GM19043 (cell line): ENCODE measurements at regions not wholly inside any gene's neighbourhood (a gene's known extent, or its start where the extent isn't known, plus 50 kb on each side); places are given as distances from the start of the nearest gene placed in this dataset.

Experiments
- ATAC-seq: cut with Tn5 transposase; IDR thresholded peaks from one replicate; pipeline ENCODE4 v1.9.1; 2021; ENCODE audit warnings: low read depth; ENCODE audit not compliant: unreplicated experiment

DNA sequence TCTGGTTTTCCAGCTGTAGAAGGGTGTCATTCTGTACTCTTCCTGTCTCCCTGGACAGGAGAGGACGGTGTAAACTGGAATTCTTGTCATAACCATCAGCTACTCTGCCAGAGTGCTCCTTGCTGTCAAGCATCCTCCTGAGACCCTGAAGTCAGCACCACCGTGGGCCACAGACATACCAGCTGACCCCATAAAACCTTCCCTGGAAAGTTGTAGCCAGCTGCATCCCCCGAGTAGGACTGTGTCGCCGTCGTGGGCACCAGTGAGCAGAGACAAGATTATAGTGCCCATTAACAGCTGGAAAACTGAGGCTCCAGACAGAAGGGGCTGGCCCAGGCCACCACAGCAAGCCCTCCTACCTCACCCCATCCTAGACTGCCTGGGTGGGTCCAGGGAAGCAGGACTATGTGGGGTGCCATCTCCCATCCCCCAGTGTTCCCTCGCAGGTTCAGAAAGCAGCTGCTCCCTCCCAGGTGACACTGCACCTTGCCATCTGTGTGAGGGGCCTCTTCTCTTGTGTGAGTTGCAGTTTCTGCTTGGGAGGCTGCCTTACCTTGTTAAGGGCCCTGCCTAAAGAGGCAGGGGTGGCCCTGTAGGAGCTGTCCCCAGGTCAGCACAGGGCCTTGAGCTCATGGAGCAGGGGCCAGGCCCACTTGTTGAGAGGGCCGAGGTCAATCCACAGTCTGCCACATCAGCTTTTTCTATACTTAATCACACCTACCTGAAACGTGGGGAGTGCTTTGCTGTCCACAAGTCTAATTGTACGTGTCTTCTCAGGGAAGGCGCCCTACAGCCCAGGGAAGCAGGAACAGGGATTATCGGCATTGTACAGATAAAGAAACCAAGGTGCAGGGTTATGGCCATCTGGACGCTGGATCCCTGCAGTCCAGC, 191.9 kb upstream of the LINGO1 start:
- ATAC-seq = no peak

DNA sequence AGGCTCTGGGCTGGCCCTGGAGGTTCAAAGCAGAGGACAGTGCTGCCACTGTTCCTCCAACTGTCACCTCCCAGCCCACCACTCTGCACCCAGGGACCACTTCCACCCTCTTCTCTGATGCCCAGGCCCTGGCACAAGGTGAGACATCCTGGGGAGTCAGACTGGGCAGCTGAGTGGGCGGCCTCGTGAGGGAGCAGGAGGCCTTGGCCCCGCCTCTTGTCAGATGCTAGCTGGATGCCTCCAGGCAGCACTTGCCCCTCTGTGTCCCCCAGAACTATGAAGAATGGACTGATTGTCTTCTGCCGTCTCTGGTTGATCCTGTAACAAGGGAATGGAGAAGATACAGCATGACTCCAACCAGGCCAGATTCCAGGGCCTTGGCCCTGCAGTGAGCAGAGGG, 191.0 kb upstream of the LINGO1 start:
- ATAC-seq = no peak

DNA sequence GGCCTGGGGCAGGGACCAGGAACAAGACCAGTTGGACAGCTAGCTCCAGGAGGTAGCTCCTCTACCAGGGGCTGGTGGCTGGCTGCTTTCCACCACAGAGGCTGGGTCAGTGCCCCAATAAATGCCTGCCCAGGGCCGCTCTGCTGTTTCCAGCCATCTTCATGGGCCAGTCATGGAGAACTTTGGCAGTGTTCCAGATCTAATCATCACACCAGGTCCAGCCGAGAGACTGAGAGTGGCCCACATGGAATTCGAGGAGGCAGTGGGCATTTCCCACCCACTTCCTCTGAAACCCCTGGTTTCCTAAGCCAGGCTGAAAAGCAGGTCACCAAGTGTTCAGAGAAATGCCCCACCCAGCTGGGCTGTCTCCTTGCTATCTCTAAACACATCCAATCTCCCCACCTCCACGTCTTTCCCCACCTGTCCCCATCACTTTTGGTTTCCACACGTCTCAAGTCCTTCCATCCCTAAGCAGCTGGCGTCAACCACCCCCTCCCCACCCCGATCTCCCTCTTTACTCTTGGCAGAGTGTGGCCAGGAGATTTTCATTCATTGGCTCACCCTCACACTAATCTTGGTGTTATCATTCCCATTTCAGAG, 190.0 kb upstream of the LINGO1 start:
- no peak for ATAC-seq

DNA sequence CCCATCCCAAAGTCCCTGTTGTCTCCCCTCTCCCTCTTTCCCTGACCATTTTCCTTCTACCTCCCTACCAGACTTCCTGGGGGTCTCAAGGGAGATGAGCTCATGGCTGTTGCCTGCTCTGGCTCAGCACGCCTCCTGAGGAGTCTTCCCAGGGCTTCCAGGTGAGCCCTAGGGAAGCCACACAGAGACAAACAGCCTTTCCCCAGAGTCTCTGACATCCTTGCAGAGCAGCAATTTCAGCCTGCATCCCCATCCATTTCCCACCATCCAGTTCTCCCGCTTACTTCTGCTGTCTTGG, 189.2 kb upstream of the LINGO1 start:
- no peak for ATAC-seq

DNA sequence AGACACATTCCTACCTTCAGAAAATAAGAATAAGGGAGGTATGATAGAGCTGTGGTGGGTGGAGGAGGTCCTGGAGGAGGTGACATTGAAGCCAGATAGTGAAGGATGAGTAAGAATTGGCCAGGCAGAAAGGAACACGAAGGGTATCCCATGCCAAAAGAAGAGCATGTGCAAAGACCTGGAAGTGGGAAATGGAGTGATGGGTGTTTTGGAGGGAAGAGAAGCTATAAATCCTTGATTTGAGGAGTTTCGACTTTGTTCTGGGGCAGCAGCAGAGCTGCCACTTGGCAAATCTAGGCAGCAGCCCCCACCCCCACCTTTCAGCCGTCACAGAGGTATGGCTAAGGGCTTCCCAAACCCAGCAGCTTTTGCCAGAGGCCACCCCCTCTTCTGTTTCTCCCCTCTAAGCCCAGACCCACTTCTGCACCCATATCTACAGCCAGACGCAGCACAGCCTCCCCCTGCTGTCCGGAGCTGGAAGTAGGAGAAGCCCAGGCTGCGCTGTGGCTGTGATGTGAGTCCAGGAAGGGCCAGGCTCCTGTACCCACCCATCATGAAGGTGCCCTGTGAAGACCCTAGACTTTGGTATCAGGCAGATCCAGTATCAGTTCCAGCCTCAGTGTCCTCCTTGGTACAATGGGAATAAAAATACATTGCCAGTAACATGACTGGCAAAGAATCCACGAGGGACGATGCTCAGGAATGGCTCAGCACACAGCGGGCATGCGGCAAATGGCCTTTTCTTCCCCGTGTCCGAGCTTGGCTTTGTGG, 188.7 kb upstream of the LINGO1 start:
- no peak for ATAC-seq

DNA sequence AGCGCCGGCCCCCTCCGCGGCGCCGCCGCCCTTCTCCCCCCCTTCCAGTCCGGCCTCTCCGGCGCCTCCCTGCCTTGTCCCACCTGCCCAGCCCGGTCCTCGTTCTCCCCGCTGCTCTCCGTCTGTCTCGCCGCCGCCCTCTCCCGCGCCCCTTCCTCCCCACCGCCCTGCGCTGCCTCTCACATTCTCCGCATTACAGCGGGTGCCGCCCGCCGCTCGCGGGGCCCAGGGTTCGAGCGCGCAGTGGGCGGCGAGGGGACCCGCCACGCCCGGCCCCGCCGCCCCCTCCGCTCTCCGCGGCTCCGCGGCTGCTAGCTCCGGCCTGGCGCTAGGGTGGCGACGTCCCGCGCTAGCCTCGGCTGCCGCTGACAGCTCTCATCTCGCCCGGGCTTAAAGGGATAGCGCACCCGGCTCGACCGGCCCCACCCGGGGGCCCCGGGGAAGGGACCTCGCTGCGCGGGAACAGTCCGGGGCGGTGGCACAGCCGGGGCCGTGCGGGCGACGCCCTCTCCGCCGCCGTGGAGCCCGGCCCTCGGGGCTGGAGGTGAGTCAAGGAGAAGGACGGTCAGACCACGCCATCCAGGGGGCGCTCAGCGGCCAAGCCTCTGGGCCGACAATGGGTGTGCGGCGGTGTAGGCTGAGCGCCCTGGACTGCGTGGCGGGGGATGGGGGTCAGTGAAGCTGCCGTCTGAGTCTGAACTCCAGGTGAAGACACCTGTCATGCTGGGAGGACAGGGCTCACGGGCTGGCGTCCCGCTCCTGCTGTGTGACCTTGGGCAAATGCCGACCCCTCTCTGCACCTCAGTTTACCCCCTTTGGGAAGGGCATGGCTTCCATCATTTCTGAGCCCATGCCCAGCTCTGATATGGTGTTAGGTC, 187.4 kb upstream of the LINGO1 start:
- no peak for ATAC-seq

DNA sequence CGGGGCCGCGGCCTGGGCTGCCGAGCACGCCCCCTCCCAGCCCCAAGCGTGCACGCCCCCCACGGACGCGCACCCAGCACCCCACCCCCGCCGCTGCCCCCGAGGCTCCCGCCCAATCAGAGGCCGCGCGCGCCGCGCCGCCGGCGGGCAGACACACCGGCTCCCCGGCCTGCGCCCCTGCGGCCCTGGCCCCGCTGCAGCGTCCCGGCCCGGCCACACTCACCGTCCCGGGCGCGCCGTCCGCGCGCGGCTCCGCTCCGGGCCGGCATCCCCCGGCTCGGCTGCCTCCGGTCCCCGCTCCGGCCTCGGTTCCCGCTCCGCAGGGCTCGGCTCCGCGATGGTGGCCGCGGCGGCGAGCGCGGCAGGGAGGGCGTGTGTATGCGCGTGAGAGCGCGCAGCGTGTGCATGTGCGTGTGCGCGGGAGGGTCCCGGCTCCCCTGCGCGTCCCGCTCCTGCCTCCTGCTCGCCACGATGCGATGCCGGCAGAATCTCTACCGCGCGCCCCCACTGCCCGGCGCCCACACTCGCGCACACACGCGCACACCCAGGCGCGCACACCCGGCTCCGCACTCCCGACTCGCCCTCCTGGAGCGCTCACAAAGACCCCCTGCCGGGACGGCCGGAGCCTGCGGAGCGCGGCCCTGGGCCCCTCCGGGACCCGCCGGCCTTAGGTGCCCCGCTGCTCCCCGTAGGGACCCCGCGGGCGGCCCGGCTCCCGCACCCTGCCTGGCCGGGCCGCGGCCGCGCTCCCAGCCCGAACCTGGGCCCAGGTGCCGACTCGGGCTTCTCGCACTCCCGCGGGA, 186.5 kb upstream of the LINGO1 start:
- ATAC-seq = no peak

DNA sequence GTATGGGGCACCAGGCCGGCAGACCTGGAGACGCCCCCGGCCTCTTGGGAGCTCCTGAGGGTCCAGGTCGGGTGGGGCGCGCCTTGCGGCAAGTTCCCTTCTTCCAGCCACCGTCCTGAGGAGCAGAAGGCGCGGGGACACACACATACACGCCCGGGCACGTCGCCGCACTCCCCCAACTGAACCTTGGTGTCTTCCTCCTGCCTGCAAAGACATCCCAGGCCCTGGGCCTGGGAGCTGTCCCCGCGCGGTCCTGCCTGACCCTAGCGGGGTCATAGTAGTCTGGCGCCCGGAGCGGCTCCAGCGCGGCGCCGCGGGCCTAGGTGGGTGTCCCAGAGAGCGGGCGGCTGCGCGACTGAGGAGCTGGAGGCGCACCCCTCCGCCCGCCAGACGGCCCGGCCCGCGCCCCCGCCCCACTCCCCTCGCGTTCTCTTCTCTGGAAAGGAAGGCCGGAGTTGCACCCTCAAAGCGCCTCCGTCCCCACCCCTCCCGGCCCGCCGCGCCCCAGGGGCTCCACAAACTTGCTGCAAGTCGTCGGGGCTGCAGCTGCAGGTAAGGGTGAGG, 185.9 kb upstream of the LINGO1 start:
- ATAC-seq = no peak

DNA sequence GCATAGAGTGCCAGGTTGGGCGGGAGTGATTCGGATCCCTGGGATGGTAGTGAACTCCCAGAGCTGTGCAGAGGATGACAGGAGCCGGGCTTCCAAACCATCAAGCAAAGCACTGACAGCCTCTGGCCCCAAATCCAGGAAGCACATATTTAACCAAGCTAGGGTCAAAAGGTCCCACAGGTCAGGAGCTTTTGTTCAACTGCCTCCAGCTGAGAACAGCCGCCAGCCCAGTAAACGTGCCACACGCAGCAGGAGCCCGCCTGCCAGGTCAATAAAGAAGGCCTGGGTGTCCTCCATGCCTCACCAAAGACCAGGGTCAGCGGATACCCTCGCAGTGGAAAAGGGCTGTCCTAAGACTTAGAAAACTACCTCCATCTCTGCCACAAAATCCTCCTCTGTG, 184.7 kb upstream of the LINGO1 start:
- no peak for ATAC-seq

DNA sequence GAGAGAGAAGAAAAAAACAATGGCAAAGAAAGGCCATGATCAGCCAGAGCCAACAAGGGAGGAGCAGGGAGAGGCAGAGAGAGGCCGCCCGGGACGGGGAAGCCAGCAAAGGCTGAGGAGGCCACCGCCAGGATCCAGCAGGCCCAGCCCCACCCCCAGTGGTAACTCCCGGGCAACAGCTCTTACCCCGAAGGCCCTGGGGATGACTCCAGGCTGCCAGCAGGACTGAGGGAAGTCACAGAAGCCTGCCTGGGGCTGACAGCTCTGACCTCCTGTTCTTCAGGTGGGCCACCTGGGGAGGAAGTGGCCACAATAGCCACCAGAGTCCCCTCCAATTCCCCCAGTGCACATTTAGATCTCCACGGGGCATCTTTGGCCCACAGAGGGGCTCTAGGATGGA, 184.3 kb upstream of the LINGO1 start:
- no peak for ATAC-seq

DNA sequence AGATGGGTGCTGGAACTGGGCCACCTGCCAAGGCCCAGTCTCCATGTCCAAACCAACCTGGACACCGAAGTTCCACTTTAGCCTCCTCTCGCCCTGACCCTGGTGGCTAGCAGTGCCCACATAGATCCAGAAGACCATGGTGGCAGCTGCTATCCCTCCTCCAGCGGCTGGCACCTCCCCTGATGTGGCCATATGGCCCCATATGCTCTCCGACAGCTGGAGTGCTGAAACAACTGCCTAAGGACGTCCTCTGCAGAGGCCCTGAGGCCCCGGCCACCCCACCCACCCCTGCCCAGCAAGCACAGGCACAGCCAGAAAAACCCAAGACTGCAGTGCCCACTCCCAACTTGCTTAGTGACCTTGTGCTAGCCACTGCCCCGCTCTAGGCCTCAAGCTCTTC, 182.3 kb upstream of the LINGO1 start:
- no peak for ATAC-seq

DNA sequence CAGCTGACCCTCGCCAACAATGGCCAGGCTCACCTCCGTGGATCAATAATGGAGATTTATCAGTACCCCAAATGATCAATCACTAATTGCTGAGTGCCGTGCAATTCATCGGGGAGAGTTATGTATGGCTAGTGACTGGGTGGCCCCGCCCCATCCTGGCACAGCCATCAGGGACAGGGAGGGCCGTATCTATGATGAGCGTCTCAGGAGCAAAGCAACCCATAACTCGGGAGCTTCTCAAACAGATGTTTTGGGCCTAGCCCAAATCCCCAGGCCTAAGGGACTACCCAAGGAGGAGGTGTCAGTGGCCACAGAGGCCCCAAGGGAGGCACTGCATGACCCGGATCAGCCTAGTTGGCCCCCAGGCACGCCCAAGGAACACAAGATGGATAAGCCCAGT, 180.0 kb upstream of the LINGO1 start:
- ATAC-seq = no peak

DNA sequence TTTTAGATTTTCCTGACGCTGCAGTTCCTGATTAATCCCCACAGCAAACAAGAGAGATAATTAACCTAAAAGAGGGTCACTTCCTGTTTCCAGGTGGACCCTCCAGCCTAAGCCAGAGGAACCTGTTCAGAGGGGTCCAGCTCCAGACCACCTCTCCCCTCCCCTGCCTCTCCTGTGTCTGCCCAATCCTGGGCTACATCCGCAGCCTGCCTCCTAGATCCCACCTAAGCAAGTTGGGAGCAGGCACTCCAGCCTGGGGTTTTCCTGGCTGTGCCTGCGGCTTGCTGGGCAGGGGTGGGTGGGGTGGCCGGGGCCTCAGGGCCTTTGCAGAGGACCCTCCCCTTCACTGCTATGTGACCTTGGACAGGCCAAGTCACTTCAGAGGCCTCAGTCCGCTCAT, 178.6 kb upstream of the LINGO1 start:
- ATAC-seq = no peak

DNA sequence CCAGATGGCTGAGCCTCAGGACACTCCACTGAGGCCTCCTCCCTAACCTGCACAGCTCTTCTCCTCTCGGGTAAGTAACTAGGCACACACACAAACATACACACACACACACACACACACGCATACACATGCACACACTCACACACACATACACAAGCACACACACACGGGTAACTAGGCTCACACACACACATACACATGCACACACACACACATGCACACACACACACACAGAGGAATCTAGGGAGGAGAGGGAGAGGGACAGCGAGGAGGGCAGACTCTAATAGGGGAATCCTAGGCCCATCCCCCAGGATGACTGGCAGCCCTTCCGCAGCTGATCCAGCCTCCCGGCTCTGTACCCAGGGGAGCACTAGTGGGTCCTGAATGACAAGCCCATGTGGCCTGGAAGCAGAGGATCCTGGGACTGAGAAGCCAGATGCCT, 177.4 kb upstream of the LINGO1 start:
- ATAC-seq = no peak

DNA sequence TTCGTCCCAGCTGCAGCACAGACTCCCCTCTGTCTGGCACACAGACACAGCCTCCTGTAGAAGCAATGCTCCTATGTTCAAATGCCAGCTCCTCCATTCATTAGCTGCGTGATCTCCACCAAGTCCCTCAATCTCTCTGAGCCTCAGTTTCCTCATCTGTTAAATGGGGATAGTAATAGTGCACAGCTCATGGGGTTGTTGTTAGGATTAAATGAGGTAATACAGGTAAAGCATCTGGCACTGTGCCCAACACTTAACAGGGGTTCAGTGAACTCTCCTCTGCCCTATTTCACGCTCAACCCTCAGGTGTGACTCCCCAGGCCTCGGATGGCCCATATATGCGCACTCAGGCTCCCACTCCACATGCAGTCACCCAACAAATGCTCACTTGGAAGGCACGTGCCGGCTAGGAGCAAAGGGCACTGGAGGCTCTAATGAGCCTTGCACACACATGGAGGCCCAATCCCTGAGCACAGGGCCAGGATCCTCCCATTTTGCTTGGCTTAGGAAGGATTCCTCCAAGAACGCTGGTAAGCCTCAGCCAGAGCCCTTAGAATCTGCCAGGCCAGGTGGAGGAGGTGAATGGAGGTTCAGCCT, 176.0 kb upstream of the LINGO1 start:
- no peak for ATAC-seq

DNA sequence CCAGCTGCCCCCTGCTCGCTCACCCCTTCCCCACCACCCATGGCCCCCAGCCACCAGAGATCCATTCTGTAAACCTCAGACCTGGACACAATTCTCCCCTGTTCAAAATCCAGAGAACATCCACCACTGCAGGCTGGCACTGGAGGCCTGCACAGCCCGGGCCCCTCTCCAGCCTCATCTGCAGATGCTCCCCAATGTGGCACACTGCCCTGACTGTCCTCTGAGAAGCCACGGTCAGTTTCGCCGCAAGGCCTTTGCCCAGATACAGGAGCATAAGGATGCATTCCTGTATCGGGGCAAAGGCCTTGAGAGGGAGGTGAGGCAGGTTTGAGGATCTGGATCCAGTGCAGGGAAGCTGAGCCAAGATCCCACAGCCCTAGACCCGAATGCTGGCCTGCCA, 175.4 kb upstream of the LINGO1 start:
- no peak for ATAC-seq

DNA sequence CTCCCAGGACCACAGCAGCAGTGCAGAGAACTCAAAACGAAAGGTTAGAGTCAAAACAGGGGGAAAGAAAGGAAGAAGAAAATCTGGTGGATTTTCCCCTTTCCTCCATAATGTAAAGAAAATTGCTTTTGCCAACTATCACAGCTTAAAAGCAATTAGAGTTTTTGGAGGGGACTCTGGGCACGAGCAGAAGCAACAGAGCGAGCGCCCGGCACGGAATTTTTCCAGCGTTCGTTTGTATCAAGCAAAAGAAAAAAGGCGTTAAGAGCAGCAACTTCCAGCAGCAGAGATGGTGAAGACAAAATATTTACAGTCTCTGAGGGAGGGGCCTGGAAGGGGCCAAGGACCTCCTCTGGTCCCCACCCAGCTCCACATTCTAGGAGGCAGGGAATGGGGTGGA, 174.9 kb upstream of the LINGO1 start:
- ATAC-seq = no peak

DNA sequence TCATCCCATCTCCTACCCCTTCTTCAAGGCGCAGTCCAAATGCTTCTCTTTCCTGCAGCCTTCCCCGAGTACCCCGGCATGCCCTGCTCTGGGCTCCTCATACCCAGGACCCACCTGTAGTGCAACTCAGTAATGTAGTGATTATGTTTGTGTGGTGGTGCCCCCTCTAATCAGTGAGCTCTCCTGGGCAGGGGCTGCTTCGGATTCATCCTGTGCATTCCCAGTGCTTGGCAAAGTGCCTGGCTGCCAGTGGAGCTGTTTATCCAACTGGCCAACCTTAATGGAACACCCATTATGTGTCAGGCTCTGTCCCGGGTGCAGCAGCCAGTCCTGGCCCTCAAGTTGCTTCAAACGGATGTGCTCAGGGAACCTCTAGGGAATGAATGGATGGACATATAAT, 174.4 kb upstream of the LINGO1 start:
- ATAC-seq = no peak

DNA sequence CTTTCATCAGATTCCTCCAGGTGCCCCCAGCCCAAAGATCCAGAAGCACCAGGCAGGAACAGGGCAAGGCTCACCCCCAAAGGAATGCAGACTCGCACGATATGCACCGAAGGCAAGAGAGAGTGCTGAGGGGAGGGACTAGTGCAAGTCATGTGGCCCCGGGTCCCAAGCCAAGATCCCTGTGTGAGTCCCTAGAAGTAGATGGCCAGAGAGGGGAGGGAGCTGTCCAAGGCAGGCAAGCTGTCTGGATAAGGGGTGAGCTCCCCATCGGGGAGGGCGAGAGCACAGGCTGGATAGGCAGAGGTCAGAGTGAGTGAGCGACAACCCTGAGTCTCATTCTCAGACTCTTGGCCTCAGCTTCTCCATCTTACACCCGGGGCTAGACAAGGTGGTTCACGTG, 171.5 kb upstream of the LINGO1 start:
- no peak for ATAC-seq
